ENCODE measurements at regions not wholly inside any gene's neighbourhood (a gene's known extent, or its start where the extent isn't known, plus 50 kb on each side); places are given as distances from the start of the nearest gene placed in this dataset.

- TF ChIP-seq CTCF (IDR thresholded peaks at IDR 0.05; ENCODE audit: borderline replicate concordance, extremely low read depth, low read length, poor library complexity, severe bottlenecking) (no peak), EZH2 (IDR thresholded peaks at IDR 0.05; ENCODE audit: borderline replicate concordance, low read depth, low read length, severe bottlenecking) (no peak)
Observed at GRCh38 chr2:4020153-4020552, 316.8 kb downstream of the DCDC2C start.

Data from DND-41 (cell line).